HCT116 (cell line): ENCODE measurements at regions not wholly inside any gene's neighbourhood (a gene's known extent, or its start where the extent isn't known, plus 50 kb on each side); places are given as distances from the start of the nearest gene placed in this dataset.

Source experiments
- ATAC-seq: fragments of 200-7000 bp; cut with Tn5 transposase; 2 replicates; pipeline ENCODE4 v1.9.1; 2020; ENCODE audit warnings: mild to moderate bottlenecking, moderate library complexity
- BruUV-seq: library from RNA; stranded (reverse); fragments of 400-500 nt; replicated peaks from 2 replicates; lab custom pipeline; 2021; lab: Mats Ljungman, UMichigan
- CTCF ChIA-PET: fragments of 300-600 bp; sonication (Branson Sonifier 250); formaldehyde crosslinking; loops from one replicate; lab custom pipeline; 2021; ENCODE audit warnings: antibody characterized with exemption; lab: Charles Lee
- POLR2A ChIA-PET: fragments of 300-600, 350-600 bp; sonication (Branson Sonifier 250); formaldehyde crosslinking; loops from one replicate; lab custom pipeline; 2021; ENCODE audit warnings: antibody characterized with exemption; lab: Charles Lee
- RAD21 ChIA-PET, 2 experiments: fragments of 300-600 bp; sonication (Branson Sonifier 250); formaldehyde crosslinking; loops; one replicate each; lab custom pipeline; 2023; ENCODE audit warnings: low total read pairs in 2 of 2; ENCODE audit not compliant: uncharacterized antibody in 2 of 2, unreplicated experiment in 2 of 2, low non-redundant PET in 1 of 2; lab: Charles Lee
- DNase-seq: peaks from one replicate; pipeline ENCODE4 v3.0.0-alpha.2; 2010; ENCODE audit warnings: low read depth, low spot score
- H2AFZ ChIP-seq: fragments of 200-600 bp; shearing (Covaris generic), sonication (generic); 2 replicates; pipeline ENCODE4 v1.6.1; 2017; ENCODE audit warnings: low read depth, mixed run types, mixed read lengths, antibody characterized with exemption, low read length; ENCODE audit not compliant: poor library complexity, severe bottlenecking
- H3K27ac ChIP-seq: 2 replicates; pipeline ENCODE4 v1.5.1; 2012; ENCODE audit warnings: low read depth, low read length
- H3K27me3 ChIP-seq: fragments of 200-600 bp; sonication (generic); 2 replicates; pipeline ENCODE4 v1.6.1; 2016; ENCODE audit warnings: mixed run types, low read length, mixed read lengths; ENCODE audit not compliant: insufficient read depth
- H3K36me3 ChIP-seq, 2 experiments: fragments of 200-500 bp in 1 of 2; fragments of 200-600 bp in 1 of 2; sonication (Bioruptor generic) in 1 of 2; sonication (generic) in 1 of 2; 2 replicates each; pipeline versions ENCODE4 v1.5.1 to v1.6.1; 2014 to 2016; ENCODE audit warnings: low read length in 2 of 2, inconsistent platforms in 1 of 2, mixed read lengths in 1 of 2, mixed run types in 1 of 2; ENCODE audit not compliant: insufficient read depth in 2 of 2, control insufficient read depth in 1 of 2
- H3K4me1 ChIP-seq, 2 experiments: fragments of 200-600 bp in 1 of 2; sonication (generic) in 1 of 2; 2 replicates each; pipeline versions ENCODE4 v1.5.1 to v1.6.1; 2012 to 2017; ENCODE audit warnings: low read length in 2 of 2, inconsistent platforms in 1 of 2, mild to moderate bottlenecking in 1 of 2, mixed read lengths in 1 of 2, mixed run types in 1 of 2, moderate library complexity in 1 of 2; ENCODE audit not compliant: insufficient read depth in 2 of 2, control insufficient read depth in 1 of 2
- H3K4me2 ChIP-seq: fragments of 200-600 bp; sonication (generic); 2 replicates; pipeline ENCODE4 v1.6.1; 2017; ENCODE audit warnings: mixed run types, low read length, mixed read lengths
- H3K4me3 ChIP-seq, 2 experiments: fragments of 200-600 bp in 1 of 2; sonication (generic) in 1 of 2; replicated peaks in 1 of 2; 2 replicates each; pipeline ENCODE4 v1.5.1; 2011 to 2016; ENCODE audit warnings: low read length in 2 of 2, control low read depth in 1 of 2, low read depth in 1 of 2, mild to moderate bottlenecking in 1 of 2, mixed read lengths in 1 of 2, mixed run types in 1 of 2
- H3K79me2 ChIP-seq: fragments of 200-600 bp; sonication (generic); 2 replicates; pipeline ENCODE4 v1.6.1; 2017; ENCODE audit warnings: mild to moderate bottlenecking, mixed run types, low read length, moderate library complexity, mixed read lengths; ENCODE audit not compliant: insufficient read depth
- H3K9ac ChIP-seq: fragments of 200-600 bp; sonication (generic); 2 replicates; pipeline ENCODE4 v1.6.1; 2016; ENCODE audit warnings: low read length, mixed read lengths
- H3K9me2 ChIP-seq: fragments of 200-600 bp; sonication (generic), shearing (Covaris generic); 2 replicates; pipeline ENCODE4 v1.6.1; 2017; ENCODE audit warnings: mixed run types, mild to moderate bottlenecking, moderate library complexity; ENCODE audit not compliant: insufficient read depth
- H3K9me3 ChIP-seq, 2 experiments: fragments of 200-500 bp in 1 of 2; fragments of 200-600 bp in 1 of 2; sonication (Bioruptor generic) in 1 of 2; sonication (generic) in 1 of 2; 2 replicates each; pipeline ENCODE4 v1.6.1; 2014 to 2017; ENCODE audit warnings: low read length in 2 of 2, mixed read lengths in 2 of 2, inconsistent platforms in 1 of 2, low read depth in 1 of 2, mild to moderate bottlenecking in 1 of 2, mixed run types in 1 of 2, moderate library complexity in 1 of 2; ENCODE audit not compliant: control insufficient read depth in 1 of 2, insufficient read depth in 1 of 2
- H4K20me1 ChIP-seq: fragments of 200-600 bp; sonication (generic), shearing (Covaris generic); 2 replicates; pipeline ENCODE4 v1.6.1; 2017; ENCODE audit warnings: mixed run types, mild to moderate bottlenecking, moderate library complexity; ENCODE audit not compliant: insufficient read depth
- ATF3 ChIP-seq: IDR thresholded peaks from 2 replicates; pipeline ENCODE4 v1.6.1; 2012
- CBX3 ChIP-seq: IDR thresholded peaks from 2 replicates; pipeline ENCODE4 v1.6.1; 2012; ENCODE audit warnings: low read depth
- CEBPB ChIP-seq: IDR thresholded peaks from 2 replicates; pipeline ENCODE4 v1.6.1; 2012; ENCODE audit warnings: low read depth
- EGR1 ChIP-seq: IDR thresholded peaks from 2 replicates; pipeline ENCODE4 v1.6.1; 2012; ENCODE audit warnings: low read depth
- ELF1 ChIP-seq: IDR thresholded peaks from 2 replicates; pipeline ENCODE4 v1.6.1; 2012; ENCODE audit warnings: low read depth, borderline replicate concordance
- EZH2 ChIP-seq: fragments of 200-600 bp; sonication (generic); IDR thresholded peaks from 2 replicates; pipeline ENCODE4 v1.6.1; 2017; ENCODE audit warnings: antibody characterized with exemption, mixed run types
- EZH2phosphoT487 ChIP-seq: fragments of 200-600 bp; IDR thresholded peaks from 2 replicates; pipeline ENCODE4 v1.6.1; 2018; ENCODE audit warnings: antibody characterized with exemption, borderline replicate concordance
- FOSL1 ChIP-seq: IDR thresholded peaks from 2 replicates; pipeline ENCODE4 v1.6.1; 2012; ENCODE audit warnings: low read depth
- JUND ChIP-seq: IDR thresholded peaks from 2 replicates; pipeline ENCODE4 v1.6.1; 2012
- MAX ChIP-seq: IDR thresholded peaks from 2 replicates; pipeline ENCODE4 v1.6.1; 2012
- POLR2A ChIP-seq: IDR thresholded peaks from 2 replicates; pipeline ENCODE4 v1.7.0; 2011; ENCODE audit warnings: borderline replicate concordance; ENCODE audit not compliant: insufficient read depth, insufficient read length; ENCODE audit errors: extremely low read depth
- POLR2AphosphoS5 ChIP-seq: IDR thresholded peaks from 2 replicates; pipeline ENCODE4 v1.6.1; 2011; ENCODE audit warnings: mild to moderate bottlenecking, low read depth, low read length, moderate library complexity
- RAD21 ChIP-seq: IDR thresholded peaks from 2 replicates; pipeline ENCODE4 v1.6.1; 2012; ENCODE audit warnings: low read depth, mild to moderate bottlenecking
- SIN3A ChIP-seq: IDR thresholded peaks from 2 replicates; pipeline ENCODE4 v1.6.1; 2012; ENCODE audit warnings: low read depth
- SP1 ChIP-seq: IDR thresholded peaks from 2 replicates; pipeline ENCODE4 v1.6.1; 2012; ENCODE audit warnings: low read depth
- SRF ChIP-seq: IDR thresholded peaks from 2 replicates; pipeline ENCODE4 v1.6.1; 2012; ENCODE audit warnings: low read depth
- TCF7L2 ChIP-seq: IDR thresholded peaks from 2 replicates; pipeline ENCODE4 v1.7.0; 2011; ENCODE audit warnings: borderline replicate concordance, inconsistent platforms; ENCODE audit not compliant: insufficient read depth, insufficient read length; ENCODE audit errors: extremely low read depth
- YY1 ChIP-seq: IDR thresholded peaks from 2 replicates; pipeline ENCODE4 v1.6.1; 2011; ENCODE audit warnings: low read length, low read depth, moderate library complexity, mild to moderate bottlenecking; ENCODE audit not compliant: insufficient replicate concordance; ENCODE audit errors: extremely low read depth
- ZFX ChIP-seq: fragments of 450-650 bp; IDR thresholded peaks from 2 replicates; pipeline ENCODE4 v1.6.1; 2017
- ZNF274 ChIP-seq: fragments of 200-500 bp; sonication (Bioruptor generic); IDR thresholded peaks from 2 replicates; pipeline ENCODE4 v1.6.1; 2014; ENCODE audit warnings: mild to moderate bottlenecking, low read depth, low read length, inconsistent platforms
- intact Hi-C: fragments of 100-400 bp; cut with micrococcal nuclease; formaldehyde crosslinking; loops from 2 replicates; pipeline ENCODE4 v1.10.0; 2022
- TF ChIP-seq, protein P1 (sequence below): IDR thresholded peaks from 2 replicates; pipeline ENCODE4 v1.6.1; 2012; ENCODE audit warnings: low read depth
- TF ChIP-seq, protein P2 (sequence below): IDR thresholded peaks from 2 replicates; pipeline ENCODE4 v1.6.1; 2011; ENCODE audit warnings: mild to moderate bottlenecking, low read length, moderate library complexity; ENCODE audit not compliant: insufficient replicate concordance; ENCODE audit errors: extremely low read depth

DNA sequence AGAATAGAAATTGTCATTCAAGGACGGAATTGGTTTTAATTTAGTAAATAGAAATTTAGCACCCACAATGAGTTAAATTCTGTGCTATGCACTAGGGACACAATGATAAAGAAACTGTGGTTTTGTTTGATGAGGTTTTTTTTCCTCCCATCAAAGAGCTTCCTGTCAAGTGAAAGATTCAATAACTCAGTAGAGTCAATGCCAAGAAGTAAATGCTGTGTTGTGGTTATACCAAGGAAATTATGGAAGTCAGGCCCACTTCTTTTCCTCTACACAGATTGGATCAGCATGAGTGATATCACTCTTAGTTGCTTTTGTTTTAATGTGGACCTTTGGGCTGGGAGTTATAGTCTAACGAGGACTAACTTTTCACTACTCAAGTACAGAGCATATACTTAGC is 1269.6 kb upstream of the ADGRL2 start:
- ChIA-PET POLR2A (no interaction called here), RAD21 (no interaction called here), CTCF (no interaction called here)
- Histone ChIP-seq H3K4me3 (no peak overlapping the region), H2AFZ (peak overlapping the region; percentile 33), H3K79me2 (no peaks in the 10 kb centered on the region), H3K9ac (no peak overlapping the region), H3K4me1 (peaks cover 15 to 49% of the 10 kb centered on the region in 2 experiments; a peak in 2 of 4 replicates), H4K20me1 (no peaks in the 10 kb centered on the region), H3K9me2 (no peaks in the 10 kb centered on the region), H3K27me3 (no peaks in the 10 kb centered on the region), H3K27ac (peak overlapping the region; percentile 8; the same call in 1 of the 2 replicates), H3K9me3 (no peaks in the 10 kb centered on the region), H3K36me3 (no peaks in the 10 kb centered on the region), H3K4me2 (peak overlapping the region; percentile 39; the same call in 1 of the 2 replicates)
- intact Hi-C loops = no loop called here
- DNase-seq (peak; percentile 56), ATAC-seq (peak; percentile 54)
- BruUV-seq = no TSS peak
- TF ChIP-seq TCF7L2 = peak; percentile 86
- TF ChIP-seq, protein P1, sequence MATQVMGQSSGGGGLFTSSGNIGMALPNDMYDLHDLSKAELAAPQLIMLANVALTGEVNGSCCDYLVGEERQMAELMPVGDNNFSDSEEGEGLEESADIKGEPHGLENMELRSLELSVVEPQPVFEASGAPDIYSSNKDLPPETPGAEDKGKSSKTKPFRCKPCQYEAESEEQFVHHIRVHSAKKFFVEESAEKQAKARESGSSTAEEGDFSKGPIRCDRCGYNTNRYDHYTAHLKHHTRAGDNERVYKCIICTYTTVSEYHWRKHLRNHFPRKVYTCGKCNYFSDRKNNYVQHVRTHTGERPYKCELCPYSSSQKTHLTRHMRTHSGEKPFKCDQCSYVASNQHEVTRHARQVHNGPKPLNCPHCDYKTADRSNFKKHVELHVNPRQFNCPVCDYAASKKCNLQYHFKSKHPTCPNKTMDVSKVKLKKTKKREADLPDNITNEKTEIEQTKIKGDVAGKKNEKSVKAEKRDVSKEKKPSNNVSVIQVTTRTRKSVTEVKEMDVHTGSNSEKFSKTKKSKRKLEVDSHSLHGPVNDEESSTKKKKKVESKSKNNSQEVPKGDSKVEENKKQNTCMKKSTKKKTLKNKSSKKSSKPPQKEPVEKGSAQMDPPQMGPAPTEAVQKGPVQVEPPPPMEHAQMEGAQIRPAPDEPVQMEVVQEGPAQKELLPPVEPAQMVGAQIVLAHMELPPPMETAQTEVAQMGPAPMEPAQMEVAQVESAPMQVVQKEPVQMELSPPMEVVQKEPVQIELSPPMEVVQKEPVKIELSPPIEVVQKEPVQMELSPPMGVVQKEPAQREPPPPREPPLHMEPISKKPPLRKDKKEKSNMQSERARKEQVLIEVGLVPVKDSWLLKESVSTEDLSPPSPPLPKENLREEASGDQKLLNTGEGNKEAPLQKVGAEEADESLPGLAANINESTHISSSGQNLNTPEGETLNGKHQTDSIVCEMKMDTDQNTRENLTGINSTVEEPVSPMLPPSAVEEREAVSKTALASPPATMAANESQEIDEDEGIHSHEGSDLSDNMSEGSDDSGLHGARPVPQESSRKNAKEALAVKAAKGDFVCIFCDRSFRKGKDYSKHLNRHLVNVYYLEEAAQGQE = no peak
- peak; percentile 33; the same call in 1 of the 2 replicates for TF ChIP-seq CEBPB
- TF ChIP-seq ZNF274 = no peak
- TF ChIP-seq, protein P2, sequence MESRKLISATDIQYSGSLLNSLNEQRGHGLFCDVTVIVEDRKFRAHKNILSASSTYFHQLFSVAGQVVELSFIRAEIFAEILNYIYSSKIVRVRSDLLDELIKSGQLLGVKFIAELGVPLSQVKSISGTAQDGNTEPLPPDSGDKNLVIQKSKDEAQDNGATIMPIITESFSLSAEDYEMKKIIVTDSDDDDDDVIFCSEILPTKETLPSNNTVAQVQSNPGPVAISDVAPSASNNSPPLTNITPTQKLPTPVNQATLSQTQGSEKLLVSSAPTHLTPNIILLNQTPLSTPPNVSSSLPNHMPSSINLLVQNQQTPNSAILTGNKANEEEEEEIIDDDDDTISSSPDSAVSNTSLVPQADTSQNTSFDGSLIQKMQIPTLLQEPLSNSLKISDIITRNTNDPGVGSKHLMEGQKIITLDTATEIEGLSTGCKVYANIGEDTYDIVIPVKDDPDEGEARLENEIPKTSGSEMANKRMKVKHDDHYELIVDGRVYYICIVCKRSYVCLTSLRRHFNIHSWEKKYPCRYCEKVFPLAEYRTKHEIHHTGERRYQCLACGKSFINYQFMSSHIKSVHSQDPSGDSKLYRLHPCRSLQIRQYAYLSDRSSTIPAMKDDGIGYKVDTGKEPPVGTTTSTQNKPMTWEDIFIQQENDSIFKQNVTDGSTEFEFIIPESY = no peak
- TF ChIP-seq YY1 = no peak
- TF ChIP-seq FOSL1 = peak; percentile 50
- 0 out of 2 replicates have a peak, but pooled peaks have one; percentile 42 for TF ChIP-seq SIN3A
- TF ChIP-seq CBX3 = 0 out of 2 replicates have a peak, but pooled peaks have one; percentile 20
- TF ChIP-seq ZFX = no peak
- no peak for TF ChIP-seq MAX
- TF ChIP-seq JUND = peak; percentile 70
- 0 out of 2 replicates have a peak, but pooled peaks have one; percentile 22 for TF ChIP-seq EGR1
- TF ChIP-seq ELF1 = no peak
- 0 out of 2 replicates have a peak, but pooled peaks have one; percentile 44 for TF ChIP-seq SRF
- TF ChIP-seq EZH2 = no peak
- no peak for TF ChIP-seq POLR2A
- no peak for TF ChIP-seq RAD21
- TF ChIP-seq ATF3 = no peak
- TF ChIP-seq EZH2phosphoT487 = no peak
- no peak for TF ChIP-seq POLR2AphosphoS5
- TF ChIP-seq SP1 = peak; percentile 71
